ENCODE measurements at regions not wholly inside any gene's neighbourhood (a gene's known extent, or its start where the extent isn't known, plus 50 kb on each side); places are given as distances from the start of the nearest gene placed in this dataset.

DNA sequence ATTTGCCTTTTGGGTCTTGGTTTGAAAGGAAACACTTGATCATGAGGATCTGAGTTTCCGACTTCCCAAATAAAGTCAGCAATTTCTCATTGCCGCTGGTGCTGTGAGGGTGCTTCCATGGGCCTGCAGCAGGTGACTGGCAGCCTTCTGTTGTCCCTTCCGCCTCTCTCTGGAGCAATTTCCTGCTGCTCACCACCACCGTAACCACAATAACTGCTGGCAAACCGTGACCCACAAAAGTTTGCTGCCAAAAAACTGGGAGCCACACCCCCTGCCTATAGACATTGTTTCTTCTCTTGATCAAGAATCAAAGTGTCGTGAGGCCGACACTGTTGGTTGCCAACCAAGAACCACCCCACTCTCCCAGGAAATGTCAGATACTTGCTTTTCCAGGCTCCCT is 164.0 kb downstream of the NR2F2 start:
- DNase-seq (ENCODE audit: low read depth, low spot score) = no peak
- in situ Hi-C loops (cut with HindIII; ENCODE audit: low pct_unique_long_range_greater_than_20kb, low sequenced_read_pairs) = no loop called here

DNA sequence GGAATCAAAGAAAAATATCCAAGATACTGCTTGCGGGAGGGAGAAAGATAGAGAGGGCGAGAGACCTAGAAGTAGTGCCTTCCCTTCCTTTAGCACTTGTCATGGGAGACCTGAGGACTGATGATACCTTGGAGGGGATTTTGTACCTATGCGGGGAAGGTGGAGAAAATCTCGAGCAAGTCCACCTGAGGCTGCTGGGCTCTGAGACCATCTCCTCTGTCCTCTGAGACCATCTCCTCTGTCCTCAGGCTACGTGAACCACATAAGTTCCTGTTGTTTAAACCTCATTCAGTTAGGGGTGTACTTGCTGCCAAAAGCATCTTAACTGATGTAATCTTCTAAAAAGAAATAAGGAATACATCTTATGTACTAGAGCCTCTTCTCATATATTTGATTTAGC is 164.9 kb downstream of the NR2F2 start:
- in situ Hi-C loops (cut with HindIII; ENCODE audit: low pct_unique_long_range_greater_than_20kb, low sequenced_read_pairs) = no loop called here
- no peak for DNase-seq (ENCODE audit: low read depth, low spot score)

GRCh38 chr15:96497951-96498350 is 167.5 kb downstream of the NR2F2 start:
- no peak for DNase-seq (ENCODE audit: low read depth, low spot score)
- in situ Hi-C loops (cut with HindIII; ENCODE audit: low pct_unique_long_range_greater_than_20kb, low sequenced_read_pairs) = no loop called here

DNA sequence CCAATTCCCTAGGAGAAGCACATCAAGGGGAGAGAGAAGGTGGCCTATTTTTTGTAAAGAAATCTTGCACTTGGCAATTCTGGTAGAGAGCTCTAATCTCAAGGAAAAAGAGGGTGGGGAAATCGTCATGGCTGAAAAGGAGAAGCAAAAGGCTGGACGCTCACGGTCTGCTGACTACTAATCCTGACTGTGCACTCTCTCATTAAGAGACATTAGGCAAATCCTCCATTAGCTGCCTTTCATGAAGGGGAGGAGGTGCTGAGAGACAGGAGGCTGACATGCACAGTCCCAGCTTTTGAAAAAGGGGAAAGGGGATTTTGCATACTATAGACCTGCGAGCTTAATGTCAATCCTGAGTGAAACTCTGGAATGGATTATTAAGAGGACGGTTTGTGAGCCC is 170.0 kb downstream of the NR2F2 start:
- in situ Hi-C loops (cut with HindIII; ENCODE audit: low pct_unique_long_range_greater_than_20kb, low sequenced_read_pairs) = no loop called here
- DNase-seq (ENCODE audit: low read depth, low spot score) = no peak

DNA sequence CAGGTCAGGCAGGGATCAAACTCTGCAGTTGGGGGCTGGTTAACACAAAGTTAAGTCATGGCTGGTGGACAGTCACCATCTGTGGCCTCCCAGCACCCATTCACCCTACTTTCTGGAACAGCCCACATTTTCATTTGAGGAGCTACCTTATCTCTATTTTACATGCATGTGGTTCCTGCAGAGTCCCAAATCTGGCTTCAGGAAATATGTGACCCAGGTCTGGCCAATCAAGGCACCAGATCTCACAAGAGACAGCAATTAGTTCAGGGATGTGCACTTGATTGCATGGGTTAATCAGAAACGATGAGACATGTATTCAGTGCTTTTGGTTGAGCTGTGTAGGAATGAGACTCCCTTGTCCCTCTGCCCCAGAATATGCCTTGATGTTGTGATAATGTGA is 170.9 kb downstream of the NR2F2 start:
- in situ Hi-C loops (cut with HindIII; ENCODE audit: low pct_unique_long_range_greater_than_20kb, low sequenced_read_pairs) = no loop called here
- no peak for DNase-seq (ENCODE audit: low read depth, low spot score)

DNA sequence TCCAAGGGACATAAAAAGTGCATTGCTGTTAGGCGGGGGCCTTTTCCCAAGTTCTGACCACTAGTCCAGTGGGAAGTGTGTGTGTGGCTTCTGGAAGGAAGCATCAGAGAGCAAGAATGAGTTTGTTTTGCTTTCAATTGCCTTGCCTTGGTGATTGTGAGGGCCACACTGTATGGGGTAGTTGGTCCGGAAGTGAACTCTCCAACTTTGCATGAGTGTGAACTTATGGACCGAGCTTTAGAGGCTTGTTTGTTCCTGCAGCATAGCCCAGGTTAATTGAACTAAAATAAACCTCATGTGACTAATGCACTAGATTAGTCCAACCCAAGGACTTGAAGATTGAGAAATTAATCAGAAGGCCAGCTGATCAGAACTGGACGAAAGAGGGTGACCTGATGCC is 171.7 kb downstream of the NR2F2 start:
- in situ Hi-C loops (cut with HindIII; ENCODE audit: low pct_unique_long_range_greater_than_20kb, low sequenced_read_pairs) = no loop called here

DNA sequence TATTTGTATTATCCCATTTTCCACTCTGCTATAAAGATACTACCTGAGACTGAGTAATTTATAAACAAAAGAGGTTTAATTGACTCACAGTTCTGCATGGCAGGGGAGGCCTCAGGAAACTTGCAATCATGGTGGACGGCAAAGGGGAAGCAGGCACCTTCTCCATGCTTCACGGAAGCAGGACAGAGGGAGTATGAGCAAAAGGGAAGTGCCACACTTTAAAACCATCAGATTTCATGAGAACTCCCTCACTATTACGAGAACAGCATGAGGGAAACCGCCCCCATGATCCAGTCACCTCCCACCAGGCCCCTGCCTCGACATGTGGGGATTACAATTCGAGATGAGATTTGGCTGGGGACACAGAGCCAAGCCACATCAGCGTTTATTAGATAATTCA is 172.8 kb downstream of the NR2F2 start:
- DNase-seq (ENCODE audit: low read depth, low spot score) = no peak
- in situ Hi-C loops (cut with HindIII; ENCODE audit: low pct_unique_long_range_greater_than_20kb, low sequenced_read_pairs) = no loop called here

More for the DNA sequence above, 171.7 kb downstream of the NR2F2 start:
- no peak for DNase-seq (ENCODE audit: low read depth, low spot score)

- DNase-seq (ENCODE audit: low read depth, low spot score) = no peak
- in situ Hi-C loops (cut with HindIII; ENCODE audit: low pct_unique_long_range_greater_than_20kb, low sequenced_read_pairs) = no loop called here
Measured at GRCh38 chr15:96504371-96504770, 173.9 kb downstream of the NR2F2 start.

GRCh38 chr15:96505014-96505413 is 174.5 kb downstream of the NR2F2 start:
- in situ Hi-C loops (cut with HindIII; ENCODE audit: low pct_unique_long_range_greater_than_20kb, low sequenced_read_pairs) = no loop called here
- no peak for DNase-seq (ENCODE audit: low read depth, low spot score)

DNA sequence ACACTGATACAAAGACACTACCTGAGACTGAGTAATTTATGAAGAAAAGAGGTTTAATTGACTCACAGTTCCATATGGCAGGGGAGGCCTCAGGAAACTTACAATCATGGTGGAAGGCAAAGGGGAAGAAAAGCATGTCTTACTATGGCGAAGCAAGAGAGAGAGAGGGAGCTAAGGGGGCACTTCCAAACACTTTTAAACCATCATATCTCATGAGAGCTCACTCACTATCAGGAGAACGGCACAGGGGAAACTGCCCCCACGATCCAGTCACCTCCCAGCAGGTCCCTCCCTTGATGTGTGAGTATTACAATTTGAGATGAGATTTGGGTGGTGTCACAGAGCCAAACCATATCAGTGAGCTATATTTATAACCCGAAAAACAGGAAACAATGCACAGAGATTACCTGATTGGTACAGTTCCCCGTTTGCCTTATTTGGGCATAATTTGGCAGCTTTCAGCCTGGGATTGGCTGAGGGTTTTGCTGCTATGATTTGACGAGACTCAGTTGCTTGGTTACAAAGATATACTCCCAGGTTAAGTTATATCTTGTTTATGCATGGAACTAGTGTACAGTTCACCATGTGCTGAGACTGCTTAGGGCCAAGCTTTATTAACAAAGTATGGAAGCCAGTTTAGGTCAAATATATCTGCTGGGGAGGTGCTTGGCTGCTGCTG is 184.2 kb downstream of the NR2F2 start:
- DNase-seq (ENCODE audit: low read depth, low spot score) = no peak
- in situ Hi-C loops (cut with HindIII; ENCODE audit: low pct_unique_long_range_greater_than_20kb, low sequenced_read_pairs) = no loop called here

GRCh38 chr15:96515371-96515770 is 184.9 kb downstream of the NR2F2 start:
- in situ Hi-C loops (cut with HindIII; ENCODE audit: low pct_unique_long_range_greater_than_20kb, low sequenced_read_pairs) = no loop called here
- no peak for DNase-seq (ENCODE audit: low read depth, low spot score)

DNA sequence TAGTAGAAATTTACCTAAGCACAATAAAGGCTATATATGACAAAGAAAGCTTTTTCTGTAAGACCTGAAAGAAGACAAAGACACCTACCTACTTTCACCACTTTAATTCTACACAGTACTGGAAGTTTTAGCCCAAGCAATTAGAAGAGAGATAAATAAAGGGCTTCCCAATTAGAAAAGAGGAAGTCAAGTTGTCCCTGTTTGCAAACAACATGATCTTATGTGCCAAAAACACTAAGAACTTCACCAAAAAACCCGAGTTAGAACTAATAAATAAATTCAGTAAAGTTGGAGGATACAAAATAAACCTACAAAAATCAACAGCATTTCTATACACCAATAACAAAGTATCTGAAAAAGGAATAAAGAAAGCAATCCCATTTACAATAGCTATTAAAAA is 190.9 kb downstream of the NR2F2 start:
- in situ Hi-C loops (cut with HindIII; ENCODE audit: low pct_unique_long_range_greater_than_20kb, low sequenced_read_pairs) = no loop called here
- no peak for DNase-seq (ENCODE audit: low read depth, low spot score)

- in situ Hi-C loops (cut with HindIII; ENCODE audit: low pct_unique_long_range_greater_than_20kb, low sequenced_read_pairs) = no loop called here
- DNase-seq (ENCODE audit: low read depth, low spot score) = no peak
Measured at GRCh38 chr15:96524676-96525417, 194.3 kb downstream of the NR2F2 start.

DNA sequence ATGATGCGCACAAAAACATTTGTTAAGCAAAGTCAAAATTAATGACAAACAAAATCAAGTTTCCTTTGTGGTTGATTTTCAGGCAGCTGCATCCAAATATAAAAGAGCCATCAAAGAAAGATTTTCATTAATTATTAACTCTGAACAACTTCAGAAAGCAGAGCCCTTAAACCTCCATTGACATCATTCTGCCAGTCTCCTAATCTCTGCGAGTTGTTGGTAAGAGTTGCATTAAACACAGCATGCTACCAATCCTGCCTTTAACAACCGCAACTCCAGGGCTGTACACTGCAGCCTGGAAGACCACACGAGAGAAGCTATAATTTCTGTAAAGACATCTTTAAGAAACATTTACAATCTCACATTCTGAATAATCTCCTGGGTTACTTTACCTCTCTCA is 204.6 kb downstream of the NR2F2 start:
- in situ Hi-C loops (cut with HindIII; ENCODE audit: low pct_unique_long_range_greater_than_20kb, low sequenced_read_pairs) = no loop called here
- no peak for DNase-seq (ENCODE audit: low read depth, low spot score)

DNA sequence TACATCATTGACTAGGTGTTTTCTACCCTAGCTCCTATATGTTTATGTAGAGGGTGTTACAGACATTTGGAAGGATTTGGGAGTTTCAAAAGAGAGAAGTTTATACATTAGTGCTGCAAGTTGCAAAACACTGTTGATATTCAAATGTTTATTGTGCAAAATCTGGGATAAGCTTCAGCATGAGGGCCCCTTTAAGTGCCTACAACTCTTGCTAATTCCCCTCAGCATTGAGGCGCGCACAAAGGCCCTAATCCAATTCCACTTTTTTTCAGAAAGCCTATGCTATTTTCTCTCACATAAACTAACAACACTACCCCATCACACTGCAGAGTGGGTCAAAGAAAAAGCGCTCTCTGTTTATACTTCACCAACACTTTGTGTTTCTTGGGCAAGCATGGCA is 208.0 kb downstream of the NR2F2 start:
- in situ Hi-C loops (cut with HindIII; ENCODE audit: low pct_unique_long_range_greater_than_20kb, low sequenced_read_pairs) = no loop called here
- no peak for DNase-seq (ENCODE audit: low read depth, low spot score)

DNA sequence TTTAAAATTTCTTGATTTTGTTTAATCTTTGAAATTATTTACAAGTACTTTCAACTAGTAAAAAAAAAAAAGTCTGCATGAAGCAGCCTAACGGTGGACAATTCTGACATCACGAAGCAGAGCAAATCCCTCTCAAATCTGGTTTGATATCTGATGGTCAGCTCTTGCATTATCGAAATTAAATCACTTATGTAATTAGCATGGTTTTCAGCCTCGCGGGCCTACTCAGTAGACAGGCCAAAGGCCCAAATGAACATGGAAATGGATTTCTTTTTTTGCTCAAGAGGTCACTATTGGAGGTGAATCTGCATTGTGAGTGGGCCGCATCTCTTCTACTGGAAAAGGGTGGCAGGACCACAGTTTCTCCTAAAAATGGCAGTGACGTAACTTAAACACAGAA is 209.8 kb downstream of the NR2F2 start:
- in situ Hi-C loops (cut with HindIII; ENCODE audit: low pct_unique_long_range_greater_than_20kb, low sequenced_read_pairs) = no loop called here

DNA sequence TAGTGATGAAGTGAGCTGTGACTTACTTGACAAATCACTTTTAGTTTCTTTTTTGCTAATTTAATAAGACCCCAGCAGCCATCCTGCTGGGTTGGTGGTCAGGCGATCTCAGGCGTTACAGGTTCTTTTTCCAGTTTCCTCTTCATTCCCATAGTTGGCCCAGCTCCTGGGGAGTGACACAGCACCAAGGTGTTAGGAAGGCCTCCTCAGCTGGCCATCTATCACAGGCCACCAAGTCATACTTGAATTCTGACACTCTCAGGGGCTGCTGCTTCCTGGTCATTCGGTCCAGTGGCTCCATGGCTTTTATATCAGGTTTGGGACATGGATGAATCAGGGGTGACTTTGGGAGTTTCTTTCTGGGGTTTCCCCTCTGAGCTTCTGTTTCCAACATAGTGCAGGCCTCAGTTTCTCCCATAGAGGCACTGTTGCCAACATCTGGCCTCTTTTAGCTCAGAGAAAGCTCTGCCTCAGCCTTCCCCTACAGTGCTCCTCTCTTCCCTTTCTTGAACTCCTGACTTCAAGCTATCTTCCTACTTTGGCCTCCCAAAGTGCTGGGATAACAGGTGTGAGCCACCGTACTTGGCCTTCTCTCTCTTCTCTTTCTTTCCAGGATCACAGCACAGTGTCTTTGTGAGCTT is 211.8 kb downstream of the NR2F2 start:
- DNase-seq (ENCODE audit: low read depth, low spot score) = no peak
- in situ Hi-C loops (cut with HindIII; ENCODE audit: low pct_unique_long_range_greater_than_20kb, low sequenced_read_pairs) = no loop called here

More for the DNA sequence above, 209.8 kb downstream of the NR2F2 start:
- DNase-seq (ENCODE audit: low read depth, low spot score) = no peak

DNA sequence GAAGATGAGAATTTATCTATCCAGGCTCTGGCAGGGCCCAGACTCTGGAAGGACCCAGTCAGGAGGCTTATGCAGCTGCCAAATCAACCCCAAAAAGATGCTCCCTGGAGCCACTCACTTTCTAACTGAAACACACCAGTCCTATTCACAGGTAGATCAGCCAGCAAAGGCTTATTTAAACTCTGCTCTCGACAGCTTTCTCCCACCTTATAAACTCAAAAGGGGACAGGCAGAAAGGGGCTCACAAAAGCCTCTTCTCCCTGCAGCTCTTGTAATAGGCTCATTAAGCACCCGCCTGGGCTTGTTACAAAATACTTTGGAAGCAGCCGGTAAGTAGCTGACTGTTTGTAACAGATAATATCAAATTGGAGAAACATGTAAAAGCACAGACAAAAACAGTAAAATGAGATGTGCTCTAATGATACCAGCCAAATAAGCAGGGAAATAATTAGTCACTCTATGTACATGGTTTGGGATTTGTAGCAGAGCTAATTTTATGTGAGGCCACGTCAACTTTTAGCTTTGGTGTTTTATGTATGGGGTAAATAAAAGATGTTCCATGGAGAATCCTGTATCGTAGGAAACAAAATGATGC is 213.8 kb downstream of the NR2F2 start:
- in situ Hi-C loops (cut with HindIII; ENCODE audit: low pct_unique_long_range_greater_than_20kb, low sequenced_read_pairs) = no loop called here
- DNase-seq (ENCODE audit: low read depth, low spot score) = no peak

- DNase-seq (ENCODE audit: low read depth, low spot score) = no peak
- in situ Hi-C loops (cut with HindIII; ENCODE audit: low pct_unique_long_range_greater_than_20kb, low sequenced_read_pairs) = no loop called here
Measured at GRCh38 chr15:96549136-96549535, 218.6 kb downstream of the NR2F2 start.

Measured in SK-MEL-5 (cell line).